ENCODE measurements at regions not wholly inside any gene's neighbourhood (a gene's known extent, or its start where the extent isn't known, plus 50 kb on each side); places are given as distances from the start of the nearest gene placed in this dataset.

GRCh38 chr4:29013341-29013740 is 1706.8 kb upstream of the PCDH7 start:
- TF ChIP-seq EZH2phosphoT487 (IDR thresholded peaks at IDR 0.05; ENCODE audit: insufficient read depth, low read depth): no peak
- no peak for TF ChIP-seq EZH2 (IDR thresholded peaks at IDR 0.05; ENCODE audit: insufficient read depth, poor library complexity, severe bottlenecking)
